HG03045 (cell line): ENCODE measurements at regions not wholly inside any gene's neighbourhood (a gene's known extent, or its start where the extent isn't known, plus 50 kb on each side); places are given as distances from the start of the nearest gene placed in this dataset.

Experiments
- ATAC-seq: cut with Tn5 transposase; IDR thresholded peaks from one replicate; pipeline ENCODE4 v1.9.1; 2021; ENCODE audit warnings: mild to moderate bottlenecking, moderate library complexity; ENCODE audit not compliant: unreplicated experiment

- no peak for ATAC-seq
Measured at GRCh38 chr16:73614131-73614530, 566.2 kb upstream of the ZFHX3 start.

DNA sequence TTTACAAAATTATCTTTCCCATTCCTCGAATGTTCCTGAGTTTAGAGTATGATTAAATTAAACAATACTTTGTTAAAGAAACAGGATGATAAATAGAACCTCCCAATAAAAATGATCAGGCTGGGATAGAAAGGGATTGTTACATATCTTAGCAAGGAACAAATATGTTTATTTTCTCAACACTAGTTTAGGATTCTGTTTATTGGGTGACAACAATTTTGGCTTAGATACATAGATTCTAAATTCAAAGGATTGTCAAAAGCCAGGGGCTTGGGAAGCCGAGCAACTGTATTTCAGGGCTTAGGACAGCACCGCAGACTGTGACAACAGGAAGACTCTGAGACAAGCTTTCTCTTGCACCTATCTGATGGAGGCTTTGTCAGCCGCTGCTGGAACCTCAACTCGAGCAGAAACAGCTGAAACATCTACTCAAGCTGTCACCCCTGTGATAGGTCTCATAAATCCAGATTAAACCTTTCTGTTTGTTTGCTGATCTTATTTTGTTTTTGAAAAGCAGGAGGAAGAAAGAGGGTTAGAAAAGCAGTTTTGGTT, 562.8 kb upstream of the ZFHX3 start:
- ATAC-seq = no peak

DNA sequence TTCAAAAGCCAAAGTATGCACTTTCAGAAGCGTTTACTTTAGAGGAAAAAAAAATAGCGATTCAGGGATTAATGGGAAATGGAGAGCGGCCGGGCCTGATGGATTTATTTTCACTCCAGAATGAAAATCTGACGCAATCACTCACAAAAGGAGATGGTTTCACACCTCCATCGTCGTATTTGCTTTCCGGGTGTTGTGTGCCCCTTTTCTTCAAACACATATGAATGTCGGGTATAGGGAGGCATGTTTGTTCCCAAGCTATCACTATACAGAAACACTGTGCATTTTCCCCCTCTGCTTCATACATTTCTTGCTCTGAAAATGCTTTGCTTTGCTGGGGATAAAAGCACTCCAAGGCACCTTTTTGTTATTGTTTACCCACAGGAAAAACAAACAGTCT, 562.2 kb upstream of the ZFHX3 start:
- no peak for ATAC-seq

GRCh38 chr16:73608911-73609310, 561.0 kb upstream of the ZFHX3 start:
- ATAC-seq = no peak

DNA sequence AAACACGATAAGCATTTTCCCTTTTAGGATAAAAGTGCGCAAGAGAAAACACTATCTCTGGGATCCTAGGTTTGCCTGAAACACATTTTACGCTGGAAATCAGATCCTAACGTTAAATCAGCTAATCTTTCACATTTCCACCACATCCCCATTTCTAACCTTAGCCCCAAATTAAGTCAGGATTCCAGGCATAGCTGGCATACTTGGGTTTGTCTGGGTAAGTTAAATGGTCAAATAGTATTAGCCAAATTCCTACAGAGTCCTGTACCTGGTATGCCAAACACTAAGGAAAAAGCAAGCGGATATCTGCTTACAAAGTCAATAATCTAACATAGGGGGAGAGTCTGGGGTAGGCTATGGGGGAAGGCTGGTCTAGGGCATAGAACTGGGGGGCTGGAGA, 557.4 kb upstream of the ZFHX3 start:
- no peak for ATAC-seq

- ATAC-seq = no peak
Measured at GRCh38 chr16:73601911-73602310, 554.0 kb upstream of the ZFHX3 start.

- ATAC-seq = no peak
Measured at GRCh38 chr16:73599870-73600269, 551.9 kb upstream of the ZFHX3 start.

- no peak for ATAC-seq
Measured at GRCh38 chr16:73599351-73599750, 551.4 kb upstream of the ZFHX3 start.

- ATAC-seq = no peak
Measured at GRCh38 chr16:73584157-73584556, 536.2 kb upstream of the ZFHX3 start.

GRCh38 chr16:73572135-73572828, 524.4 kb upstream of the ZFHX3 start:
- ATAC-seq = no peak

GRCh38 chr16:73569266-73569980, 521.5 kb upstream of the ZFHX3 start:
- no peak for ATAC-seq

- ATAC-seq = no peak
Measured at GRCh38 chr16:73568769-73569168, 520.8 kb upstream of the ZFHX3 start.

DNA sequence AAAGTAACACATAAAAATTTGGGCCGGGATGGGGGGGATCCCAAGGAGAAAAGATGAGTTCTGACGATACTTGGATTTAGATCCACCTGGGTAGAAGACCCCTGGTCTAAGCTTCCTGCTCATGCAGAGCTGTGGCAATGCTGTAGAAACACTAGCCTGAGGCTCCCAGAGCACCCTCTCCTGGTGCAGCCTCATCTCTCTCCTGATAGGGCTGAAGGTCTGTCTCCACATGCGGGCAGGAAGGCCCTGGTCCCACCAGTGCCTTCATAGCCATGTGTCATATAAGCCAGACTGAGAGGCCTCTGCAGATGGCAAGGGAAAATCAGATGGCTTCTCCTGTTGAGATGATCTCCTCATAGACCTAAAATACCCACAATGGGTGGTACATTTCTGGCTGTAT, 518.0 kb upstream of the ZFHX3 start:
- no peak for ATAC-seq

DNA sequence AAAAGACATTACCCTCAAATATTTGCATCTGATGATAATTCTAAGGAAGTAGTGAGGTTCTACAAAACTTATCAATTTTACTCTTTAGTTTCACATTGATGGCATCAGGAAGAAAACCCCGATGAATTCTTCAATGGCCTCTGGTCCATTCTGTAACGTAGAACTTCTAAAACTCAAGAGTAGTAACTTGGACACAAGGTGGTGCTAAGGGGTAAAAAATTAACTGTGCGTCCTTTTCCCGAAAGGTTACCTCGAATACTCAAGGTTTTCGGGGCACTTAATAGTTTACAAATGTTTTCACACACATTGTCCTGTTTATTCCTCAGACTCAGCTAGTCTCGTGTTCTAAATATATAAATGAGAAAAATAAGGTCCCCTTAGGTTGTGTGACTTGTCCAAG, 517.3 kb upstream of the ZFHX3 start:
- no peak for ATAC-seq

DNA sequence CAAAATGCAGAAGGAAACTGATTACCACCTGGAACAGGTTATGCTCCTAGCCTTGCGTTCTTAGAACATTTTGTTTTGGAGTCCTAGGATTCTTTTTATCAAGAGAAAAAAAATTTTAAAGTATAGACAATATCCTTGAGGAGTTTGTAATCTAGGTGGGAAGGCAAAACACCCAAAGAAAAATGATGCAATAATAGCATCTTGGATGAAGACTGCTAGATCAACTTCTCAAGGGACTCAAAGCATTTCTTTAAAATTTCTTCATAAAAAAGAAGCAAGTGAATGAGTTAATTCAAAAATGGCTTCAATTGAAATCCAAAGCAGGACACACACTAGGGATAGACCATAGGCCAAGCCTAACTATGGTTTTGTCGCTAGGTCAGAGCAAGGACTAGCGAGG, 515.8 kb upstream of the ZFHX3 start:
- ATAC-seq = no peak

GRCh38 chr16:73560497-73560896, 512.6 kb upstream of the ZFHX3 start:
- ATAC-seq = no peak

DNA sequence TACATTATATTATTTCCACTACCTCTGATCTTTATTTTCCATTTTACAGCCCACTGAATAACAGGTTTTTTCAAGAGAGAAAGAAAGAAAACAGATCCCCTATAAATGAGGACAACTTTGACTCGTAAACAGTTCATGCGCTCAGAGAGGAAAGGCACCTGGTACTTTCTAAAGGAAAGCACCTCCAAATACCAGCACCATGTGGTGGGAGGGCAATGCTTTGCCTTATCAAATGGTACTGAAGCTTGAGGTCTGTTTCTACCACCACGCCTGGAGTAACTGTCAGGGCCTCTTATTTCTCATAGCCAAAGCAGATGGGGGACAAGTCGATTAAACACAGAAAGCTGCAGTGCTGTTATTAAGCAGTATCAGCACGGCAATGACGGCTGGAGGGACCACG, 510.3 kb upstream of the ZFHX3 start:
- no peak for ATAC-seq

DNA sequence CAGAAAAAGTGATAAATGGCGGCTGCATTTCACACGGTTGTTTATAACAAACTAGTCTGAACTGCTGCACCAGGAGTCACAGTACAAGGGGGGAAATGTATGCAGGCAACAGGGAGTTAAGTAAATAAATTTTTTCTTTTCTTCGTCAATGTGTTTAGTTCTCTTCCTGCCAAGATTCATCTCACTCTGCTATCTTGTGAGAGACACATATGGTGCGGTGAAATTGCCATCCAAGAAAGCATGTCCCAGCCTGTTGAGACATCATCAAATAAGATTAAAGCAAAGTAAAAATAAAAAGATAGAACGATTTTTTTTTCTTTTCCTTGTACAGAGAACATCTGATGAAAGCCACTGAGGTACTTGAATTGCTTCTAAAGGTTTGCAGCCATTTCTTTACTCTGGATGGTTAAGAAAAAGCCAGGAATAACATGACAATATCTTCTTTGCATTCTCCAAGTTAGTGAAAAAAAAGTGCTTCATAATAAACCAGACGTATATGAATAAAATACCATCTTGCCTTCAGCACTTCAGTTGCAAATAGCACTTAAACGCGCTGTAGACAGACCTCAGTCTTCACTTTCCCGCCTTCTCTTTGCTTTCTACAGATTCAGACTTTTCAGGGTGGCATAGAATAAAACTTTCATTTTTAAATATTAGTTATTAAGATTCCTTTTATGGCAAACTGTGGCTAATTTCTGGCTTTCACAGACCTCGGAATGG, 506.2 kb upstream of the ZFHX3 start:
- no peak for ATAC-seq

GRCh38 chr16:73549984-73550631, 502.2 kb upstream of the ZFHX3 start:
- no peak for ATAC-seq

DNA sequence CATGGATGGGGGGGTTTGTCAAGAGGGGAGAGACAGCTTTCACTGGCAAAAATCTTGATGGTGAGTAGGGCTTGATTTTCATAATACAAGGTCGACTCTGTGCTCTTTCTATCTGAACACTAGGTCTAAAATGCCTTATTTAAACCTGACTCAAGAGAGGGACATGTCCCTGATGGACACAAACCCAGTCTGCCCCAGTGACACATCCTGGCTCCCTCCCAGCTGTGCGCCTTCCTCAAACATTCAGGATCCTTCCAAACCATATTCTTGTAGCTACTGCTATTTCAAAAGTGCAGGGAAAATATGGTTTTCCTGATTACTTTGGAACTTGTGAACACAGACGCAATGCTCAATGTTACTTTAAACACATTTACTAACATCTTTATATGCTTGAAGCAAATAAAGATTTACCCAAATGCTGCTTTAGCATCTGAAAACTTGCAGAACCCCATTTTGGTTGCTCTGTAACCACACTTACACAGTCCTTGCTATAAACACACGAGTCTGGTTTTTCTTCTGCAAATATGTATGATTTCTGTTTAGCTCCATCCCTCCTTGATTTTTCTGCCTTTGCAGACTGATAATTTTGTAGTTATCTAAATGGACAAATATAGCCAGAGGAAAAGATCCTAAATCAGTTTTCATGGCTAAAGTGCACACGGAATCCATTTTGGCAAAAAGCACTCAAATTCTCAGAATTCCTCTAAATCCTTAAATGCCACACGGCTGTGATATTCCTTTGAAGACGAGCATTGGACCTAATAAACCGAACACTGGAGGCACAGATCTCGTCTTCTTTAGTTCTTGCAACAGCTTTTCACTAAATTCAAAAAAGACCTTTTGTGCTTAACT, 499.9 kb upstream of the ZFHX3 start:
- ATAC-seq = no peak
